GM13977 (cell line): ENCODE measurements at regions not wholly inside any gene's neighbourhood (a gene's known extent, or its start where the extent isn't known, plus 50 kb on each side); places are given as distances from the start of the nearest gene placed in this dataset.

ENCODE experiments used
- DNase-seq: peaks from one replicate; pipeline ENCODE4 v3.0.0; 2012; ENCODE audit warnings: low spot score
- CTCF ChIP-seq: IDR thresholded peaks from 2 replicates; pipeline ENCODE4 v1.5.1; 2012; ENCODE audit warnings: mild to moderate bottlenecking, control low read depth; ENCODE audit not compliant: insufficient read depth; ENCODE audit errors: extremely low read depth, missing control alignments
- in situ Hi-C: fragments of 300-500 bp; cut with MboI; formaldehyde crosslinking; loops from one replicate; pipeline ENCODE4 v1.12.0; 2022; ENCODE audit warnings: low sequenced_read_pairs, low pct_unique_long_range_greater_than_20kb, mixed read lengths, inconsistent platforms; ENCODE audit not compliant: unreplicated experiment

- no peak for TF ChIP-seq CTCF
- in situ Hi-C loops = no loop called here
- no peak for DNase-seq
These were observed 247.9 kb downstream of the DMRT2 start for GRCh38 chr9:1298046-1298445.

GRCh38 chr9:1300941-1301340, 250.8 kb downstream of the DMRT2 start:
- TF ChIP-seq CTCF = no peak
- in situ Hi-C loops = no loop called here
- DNase-seq = no peak

GRCh38 chr9:1303932-1304331, 253.8 kb downstream of the DMRT2 start:
- no peak for TF ChIP-seq CTCF
- DNase-seq = no peak
- in situ Hi-C loops = no loop called here

- no peak for TF ChIP-seq CTCF
- peak; percentile 12 for DNase-seq
- in situ Hi-C loops = no loop called here
These were observed 261.4 kb downstream of the DMRT2 start for GRCh38 chr9:1311462-1312042.

- in situ Hi-C loops = no loop called here
- no peak for TF ChIP-seq CTCF
- no peak for DNase-seq
These were observed 269.3 kb downstream of the DMRT2 start for GRCh38 chr9:1319436-1319835.

GRCh38 chr9:1320051-1320557, 269.9 kb downstream of the DMRT2 start:
- no peak for DNase-seq
- in situ Hi-C loops = no loop called here
- TF ChIP-seq CTCF = no peak
